CD14-positive monocyte (primary cell): ENCODE measurements at regions not wholly inside any gene's neighbourhood (a gene's known extent, or its start where the extent isn't known, plus 50 kb on each side); places are given as distances from the start of the nearest gene placed in this dataset.

ENCODE experiments used
- DNase-seq, 3 donors: peaks; one replicate each; pipeline ENCODE4 v3.0.0-alpha.2; 2011 to 2022
- H2AFZ ChIP-seq: 2 replicates; pipeline ENCODE4 v1.6.0; 2012; ENCODE audit warnings: mild to moderate bottlenecking, low read depth, low read length, inconsistent platforms; ENCODE audit not compliant: insufficient read depth, poor library complexity, severe bottlenecking
- H3K27ac ChIP-seq, 2 donors: 1 replicate in 1 of 2; 2 replicates in 1 of 2; pipeline ENCODE4 v1.5.1; 2012 to 2013; ENCODE audit warnings: low read length in 2 of 2, control low read depth in 1 of 2, inconsistent platforms in 1 of 2, low read depth in 1 of 2, mild to moderate bottlenecking in 1 of 2
- H3K27me3 ChIP-seq, 2 donors: one replicate each; pipeline versions ENCODE4 v1.6.0 to v1.6.1; 2011 to 2013; ENCODE audit warnings: low read length in 2 of 2; ENCODE audit not compliant: control insufficient read depth in 2 of 2, insufficient read depth in 2 of 2
- H3K36me3 ChIP-seq, 2 donors: replicated peaks in 1 of 2; 1 replicate in 1 of 2; 2 replicates in 1 of 2; pipeline versions ENCODE4 v1.5.1 to v1.6.1; 2012 to 2013; ENCODE audit warnings: low read length in 2 of 2, control low read depth in 1 of 2, inconsistent platforms in 1 of 2, mild to moderate bottlenecking in 1 of 2; ENCODE audit not compliant: insufficient read depth in 2 of 2, control insufficient read depth in 1 of 2
- H3K4me1 ChIP-seq, 2 donors: 1 replicate in 1 of 2; 2 replicates in 1 of 2; pipeline versions ENCODE4 v1.5.1 to v1.6.1; 2012 to 2013; ENCODE audit warnings: low read length in 2 of 2, control low read depth in 1 of 2, inconsistent platforms in 1 of 2, mild to moderate bottlenecking in 1 of 2, moderate library complexity in 1 of 2; ENCODE audit not compliant: insufficient read depth in 2 of 2, control insufficient read depth in 1 of 2
- H3K4me2 ChIP-seq: replicated peaks from 2 replicates; pipeline ENCODE3; 2012; ENCODE audit warnings: low read length, moderate library complexity, mild to moderate bottlenecking; ENCODE audit not compliant: poor library complexity, severe bottlenecking; ENCODE audit errors: extremely low read depth
- H3K4me3 ChIP-seq, 3 experiments: fragments of 200-600 bp in 1 of 3; sonication (generic) in 1 of 3; replicated peaks in 1 of 3; 1 replicate in 2 of 3; 2 replicates in 1 of 3; pipeline ENCODE4 v1.5.1; 2011 to 2013; ENCODE audit warnings: low read length in 3 of 3, mild to moderate bottlenecking in 3 of 3, control low read depth in 2 of 3, low read depth in 2 of 3, inconsistent platforms in 1 of 3, moderate library complexity in 1 of 3
- H3K79me2 ChIP-seq: 2 replicates; pipeline ENCODE4 v1.6.0; 2012; ENCODE audit warnings: mild to moderate bottlenecking, control low read depth, inconsistent platforms, low read length, moderate library complexity; ENCODE audit not compliant: insufficient read depth
- H3K9ac ChIP-seq: 2 replicates; pipeline ENCODE4 v1.6.0; 2017; ENCODE audit warnings: low read length, mild to moderate bottlenecking; ENCODE audit not compliant: insufficient read depth, poor library complexity, severe bottlenecking
- H3K9me3 ChIP-seq, 2 donors: replicated peaks in 1 of 2; 1 replicate in 1 of 2; 2 replicates in 1 of 2; pipeline versions ENCODE4 v1.5.1 to v1.6.1; 2012 to 2013; ENCODE audit warnings: low read length in 2 of 2, control low read depth in 1 of 2; ENCODE audit not compliant: control insufficient read depth in 1 of 2, insufficient read depth in 1 of 2
- H4K20me1 ChIP-seq: 2 replicates; pipeline ENCODE4 v1.6.0; 2012; ENCODE audit warnings: mild to moderate bottlenecking, low read length, control low read depth, moderate library complexity; ENCODE audit not compliant: insufficient read depth
- H3K27ac Mint-ChIP-seq, 7 donors: one replicate each; pipeline ENCODE4 v1.8.0; 2020; ENCODE audit warnings: mild to moderate bottlenecking in 7 of 7, mixed read lengths in 7 of 7, moderate library complexity in 6 of 7, inconsistent platforms in 2 of 7
- H3K27me3 Mint-ChIP-seq, 3 donors: one replicate each; pipeline ENCODE4 v1.8.0; 2021 to 2022; ENCODE audit warnings: low read depth in 3 of 3, mild to moderate bottlenecking in 3 of 3, mixed read lengths in 3 of 3, moderate library complexity in 3 of 3, inconsistent platforms in 1 of 3
- H3K36me3 Mint-ChIP-seq, 2 donors: one replicate each; pipeline ENCODE4 v1.8.0; 2020; ENCODE audit warnings: mixed read lengths in 2 of 2, inconsistent platforms in 1 of 2, mild to moderate bottlenecking in 1 of 2
- H3K4me1 Mint-ChIP-seq: one replicate; pipeline ENCODE4 v1.8.0; 2020; ENCODE audit warnings: mild to moderate bottlenecking, mixed read lengths
- H3K4me3 Mint-ChIP-seq, 2 donors: one replicate each; pipeline ENCODE4 v1.8.0; 2020; ENCODE audit warnings: mild to moderate bottlenecking in 2 of 2, mixed read lengths in 2 of 2, moderate library complexity in 1 of 2
- H3K9me3 Mint-ChIP-seq, 7 donors: one replicate each; pipeline ENCODE4 v1.8.0; 2020 to 2022; ENCODE audit warnings: mixed read lengths in 7 of 7, mild to moderate bottlenecking in 6 of 7, moderate library complexity in 6 of 7, inconsistent platforms in 2 of 7
- WGBS: methylation state at CpG from one replicate; pipeline ENCODE4 v1.1.5; 2013; ENCODE audit warnings: missing lambda C conversion rate; ENCODE audit not compliant: insufficient coverage; 5-methylcytosine and 5-hydroxymethylcytosine counted together
- intact Hi-C, 2 donors: fragments of 100-400 bp; cut with micrococcal nuclease; formaldehyde crosslinking; loops; one replicate each; pipeline versions ENCODE4 v1.15.0 to v1.15.1; 2023
- TF ChIP-seq, protein P1 (sequence below): fragments of 200-600 bp; IDR thresholded peaks from one replicate; pipeline ENCODE4 v1.8.0; 2022; ENCODE audit warnings: antibody characterized with exemption, mild to moderate bottlenecking

DNA sequence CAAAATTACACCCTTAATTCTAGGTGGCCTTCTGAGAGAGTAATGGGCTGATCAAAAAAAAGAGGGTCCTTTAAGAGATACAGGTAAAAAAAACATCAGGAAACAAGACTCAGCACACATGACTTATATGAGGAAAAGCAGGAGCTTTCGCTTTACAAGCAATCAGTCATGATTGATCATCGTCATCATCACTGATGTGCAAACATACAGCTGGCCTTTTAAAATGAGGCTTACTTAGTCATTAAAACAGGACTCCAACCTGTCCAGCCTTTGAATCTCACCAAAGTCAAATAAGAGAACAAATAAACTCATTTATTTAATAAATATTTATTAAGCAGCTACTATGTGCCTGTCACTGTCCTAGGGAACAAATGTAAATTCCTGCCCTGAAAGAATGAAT is 255.3 kb downstream of the SKAP2 start:
- Histone ChIP-seq H3K4me1 (no peaks in the 10 kb centered on the region), H4K20me1 (no peaks in the 10 kb centered on the region), H3K4me2 (no peak overlapping the region), H3K9me3 (no peaks in the 10 kb centered on the region), H3K27ac (no peak overlapping the region), H3K36me3 (no peaks in the 10 kb centered on the region), H3K79me2 (no peaks in the 10 kb centered on the region), H2AFZ (no peak overlapping the region), H3K9ac (no peak overlapping the region), H3K4me3 (no peak overlapping the region), H3K27me3 (no peaks in the 10 kb centered on the region)
- no peaks in the 10 kb centered on the region for H3K4me1 Mint-ChIP-seq
- no peak overlapping the region for H3K4me3 Mint-ChIP-seq
- no peak for DNase-seq
- peaks cover 0 to 2% of the 10 kb centered on the region in 2 donors for H3K36me3 Mint-ChIP-seq
- H3K27me3 Mint-ChIP-seq: peaks cover 0 to 2% (median 0%) of the 10 kb centered on the region in 3 donors
- peaks cover 0 to 4% (median 0%) of the 10 kb centered on the region in 7 donors for H3K9me3 Mint-ChIP-seq
- intact Hi-C loops: no loop called here
- WGBS: 69% methylated on average over 2 of the region's 2 CpGs
- TF ChIP-seq, protein P1, sequence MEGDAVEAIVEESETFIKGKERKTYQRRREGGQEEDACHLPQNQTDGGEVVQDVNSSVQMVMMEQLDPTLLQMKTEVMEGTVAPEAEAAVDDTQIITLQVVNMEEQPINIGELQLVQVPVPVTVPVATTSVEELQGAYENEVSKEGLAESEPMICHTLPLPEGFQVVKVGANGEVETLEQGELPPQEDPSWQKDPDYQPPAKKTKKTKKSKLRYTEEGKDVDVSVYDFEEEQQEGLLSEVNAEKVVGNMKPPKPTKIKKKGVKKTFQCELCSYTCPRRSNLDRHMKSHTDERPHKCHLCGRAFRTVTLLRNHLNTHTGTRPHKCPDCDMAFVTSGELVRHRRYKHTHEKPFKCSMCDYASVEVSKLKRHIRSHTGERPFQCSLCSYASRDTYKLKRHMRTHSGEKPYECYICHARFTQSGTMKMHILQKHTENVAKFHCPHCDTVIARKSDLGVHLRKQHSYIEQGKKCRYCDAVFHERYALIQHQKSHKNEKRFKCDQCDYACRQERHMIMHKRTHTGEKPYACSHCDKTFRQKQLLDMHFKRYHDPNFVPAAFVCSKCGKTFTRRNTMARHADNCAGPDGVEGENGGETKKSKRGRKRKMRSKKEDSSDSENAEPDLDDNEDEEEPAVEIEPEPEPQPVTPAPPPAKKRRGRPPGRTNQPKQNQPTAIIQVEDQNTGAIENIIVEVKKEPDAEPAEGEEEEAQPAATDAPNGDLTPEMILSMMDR: no peak
- H3K27ac Mint-ChIP-seq: no peak overlapping the region

DNA sequence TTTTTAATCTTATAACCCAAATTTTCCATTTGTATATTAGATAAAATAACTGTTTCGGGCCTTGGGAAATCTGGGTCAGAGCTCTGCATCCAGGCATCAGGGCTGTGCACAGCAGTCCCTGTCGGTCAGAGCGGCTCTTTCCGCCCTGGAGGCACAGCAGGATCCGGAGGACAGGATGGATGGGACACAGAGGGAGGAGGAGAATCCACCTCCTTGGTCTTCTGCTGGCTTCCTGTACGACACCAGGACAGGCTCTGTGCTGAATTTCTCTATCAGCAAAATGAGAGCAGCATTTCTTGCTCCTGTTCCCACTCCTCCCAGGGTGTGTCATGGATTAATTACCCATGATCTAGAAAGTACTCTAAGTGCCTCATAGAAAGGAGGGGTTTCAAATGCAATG is 254.9 kb downstream of the SKAP2 start:
- Mint-ChIP-seq H3K27ac (no peak overlapping the region), H3K36me3 (peaks cover 0 to 2% of the 10 kb centered on the region in 2 donors), H3K4me1 (no peaks in the 10 kb centered on the region), H3K4me3 (no peak overlapping the region), H3K9me3 (peaks cover 0 to 4% (median 0%) of the 10 kb centered on the region in 7 donors), H3K27me3 (peaks cover 0 to 2% (median 0%) of the 10 kb centered on the region in 3 donors)
- Histone ChIP-seq H3K4me1 (no peaks in the 10 kb centered on the region), H3K9me3 (no peaks in the 10 kb centered on the region), H3K27me3 (no peaks in the 10 kb centered on the region), H3K36me3 (no peaks in the 10 kb centered on the region), H3K4me3 (no peak overlapping the region), H3K27ac (no peak overlapping the region), H4K20me1 (no peaks in the 10 kb centered on the region), H3K4me2 (no peak overlapping the region), H2AFZ (no peak overlapping the region), H3K79me2 (no peaks in the 10 kb centered on the region), H3K9ac (no peak overlapping the region)
- DNase-seq: no peak
- intact Hi-C loops: no loop called here
- 100% methylated on average over 4 of the region's 6 CpGs for WGBS
- TF ChIP-seq, protein P1: no peak
